NCI-H460 (cell line): ENCODE measurements at regions not wholly inside any gene's neighbourhood (a gene's known extent, or its start where the extent isn't known, plus 50 kb on each side); places are given as distances from the start of the nearest gene placed in this dataset.

Experiments
- DNase-seq: peaks from one replicate; pipeline ENCODE4 v3.0.0-alpha.2; 2016; ENCODE audit warnings: low read depth; ENCODE audit errors: extremely low read depth

GRCh38 chr2:12795851-12796250, 79.1 kb downstream of the TRIB2 start:
- no peak for DNase-seq

- DNase-seq: no peak
Measured at GRCh38 chr2:12796657-12797056, 79.9 kb downstream of the TRIB2 start.

- no peak for DNase-seq
Measured at GRCh38 chr2:12797815-12798214, 81.1 kb downstream of the TRIB2 start.

GRCh38 chr2:12803607-12804006, 86.9 kb downstream of the TRIB2 start:
- DNase-seq: no peak

GRCh38 chr2:12804091-12804856, 87.5 kb downstream of the TRIB2 start:
- no peak for DNase-seq

- no peak for DNase-seq
Measured at GRCh38 chr2:12805033-12805432, 88.3 kb downstream of the TRIB2 start.

- DNase-seq: no peak
Measured at GRCh38 chr2:12806549-12807242, 90.0 kb downstream of the TRIB2 start.

GRCh38 chr2:12807907-12808810, 91.4 kb downstream of the TRIB2 start:
- DNase-seq: no peak

GRCh38 chr2:12809526-12809925, 92.8 kb downstream of the TRIB2 start:
- DNase-seq: no peak

- DNase-seq: no peak
Measured at GRCh38 chr2:12811916-12812315, 95.2 kb downstream of the TRIB2 start.

- DNase-seq: no peak
Measured at GRCh38 chr2:12813166-12813565, 96.4 kb downstream of the TRIB2 start.

GRCh38 chr2:12816379-12817306, 99.9 kb downstream of the TRIB2 start:
- no peak for DNase-seq

GRCh38 chr2:12817870-12818269, 101.1 kb downstream of the TRIB2 start:
- DNase-seq: no peak

- DNase-seq: no peak
Measured at GRCh38 chr2:12818416-12819102, 101.8 kb downstream of the TRIB2 start.

- peak; percentile 61 for DNase-seq
Measured at GRCh38 chr2:12819103-12819475, 102.4 kb downstream of the TRIB2 start.

- DNase-seq: no peak
Measured at GRCh38 chr2:12819721-12820120, 103.0 kb downstream of the TRIB2 start.

GRCh38 chr2:12821656-12822055, 104.9 kb downstream of the TRIB2 start:
- DNase-seq: no peak

GRCh38 chr2:12824351-12824777, 107.6 kb downstream of the TRIB2 start:
- DNase-seq: no peak

GRCh38 chr2:12824778-12825379, 108.1 kb downstream of the TRIB2 start:
- DNase-seq: no peak
